Stimulated activated CD4-positive, alpha-beta T cell treated with anti-CD3 and anti-CD28 coated beads, Interleukin-15, amount 100 ng/mL, for 48 hours (primary cell): ENCODE measurements at regions not wholly inside any gene's neighbourhood (a gene's known extent, or its start where the extent isn't known, plus 50 kb on each side); places are given as distances from the start of the nearest gene placed in this dataset.

Source experiments
- DNase-seq, 2 donors: peaks; one replicate each; pipeline ENCODE4 v3.0.0-alpha.2; 2020; ENCODE audit warnings: low read depth in 2 of 2

- DNase-seq = no peak
These were observed 85.5 kb upstream of the NUDT12 start for GRCh38 chr5:103648086-103648485.

GRCh38 chr5:103646698-103647614 is 84.4 kb upstream of the NUDT12 start:
- DNase-seq = no peak

- DNase-seq = no peak
These were observed 83.2 kb upstream of the NUDT12 start for GRCh38 chr5:103645816-103646215.

GRCh38 chr5:103638979-103639378 is 76.4 kb upstream of the NUDT12 start:
- DNase-seq = no peak

GRCh38 chr5:103624675-103625074 is 62.1 kb upstream of the NUDT12 start:
- no peak for DNase-seq

GRCh38 chr5:103624035-103624480 is 61.5 kb upstream of the NUDT12 start:
- no peak for DNase-seq

- no peak for DNase-seq
These were observed 60.8 kb upstream of the NUDT12 start for GRCh38 chr5:103623425-103623824.

GRCh38 chr5:103621548-103621930 is 59.0 kb upstream of the NUDT12 start:
- no peak for DNase-seq

GRCh38 chr5:103620851-103621547 is 58.4 kb upstream of the NUDT12 start:
- DNase-seq = no peak

- no peak for DNase-seq
These were observed 55.3 kb upstream of the NUDT12 start for GRCh38 chr5:103617913-103618312.

GRCh38 chr5:103617090-103617489 is 54.5 kb upstream of the NUDT12 start:
- no peak for DNase-seq

GRCh38 chr5:103612545-103612944 is 50.0 kb upstream of the NUDT12 start:
- no peak for DNase-seq
